G401 (cell line): ENCODE measurements at regions not wholly inside any gene's neighbourhood (a gene's known extent, or its start where the extent isn't known, plus 50 kb on each side); places are given as distances from the start of the nearest gene placed in this dataset.
"Not testable (repeated sequence)": the region's sequence is repeated elsewhere in the genome, so short reads cannot be mapped to it uniquely, and the experiment has no call there.

Source experiments
- DNase-seq: peaks from one replicate; pipeline ENCODE4 v3.0.0-alpha.2; 2015; ENCODE audit warnings: low spot score
- in situ Hi-C: cut with HindIII; loops from 2 replicates; pipeline ENCODE4 v1.10.0; 2016; ENCODE audit warnings: low sequenced_read_pairs, mixed read lengths

GRCh38 chr12:31162896-31163560 is 89.4 kb downstream of the DDX11 start:
- in situ Hi-C loops, DNase-seq: not testable (repeated sequence)

- in situ Hi-C loops, DNase-seq: not testable (repeated sequence)
Observed at GRCh38 chr12:31174293-31174692, 100.6 kb downstream of the DDX11 start.

GRCh38 chr12:31177514-31177913 is 103.9 kb downstream of the DDX11 start:
- in situ Hi-C loops, DNase-seq: not testable (repeated sequence)

GRCh38 chr12:31178875-31179274 is 105.2 kb downstream of the DDX11 start:
- in situ Hi-C loops, DNase-seq: not testable (repeated sequence)

- in situ Hi-C loops, DNase-seq: not testable (repeated sequence)
Observed at GRCh38 chr12:31179627-31180237, 106.1 kb downstream of the DDX11 start.

GRCh38 chr12:31182571-31182970 is 108.9 kb downstream of the DDX11 start:
- in situ Hi-C loops, DNase-seq: not testable (repeated sequence)

GRCh38 chr12:31183107-31183506 is 109.4 kb downstream of the DDX11 start:
- in situ Hi-C loops, DNase-seq: not testable (repeated sequence)

- DNase-seq, in situ Hi-C loops: not testable (repeated sequence)
Observed at GRCh38 chr12:31183899-31184298, 110.2 kb downstream of the DDX11 start.

- DNase-seq, in situ Hi-C loops: not testable (repeated sequence)
Observed at GRCh38 chr12:31184667-31185066, 111.0 kb downstream of the DDX11 start.

- DNase-seq, in situ Hi-C loops: not testable (repeated sequence)
Observed at GRCh38 chr12:31192689-31193088, 119.0 kb downstream of the DDX11 start.

GRCh38 chr12:31195620-31196019 is 122.0 kb downstream of the DDX11 start:
- DNase-seq, in situ Hi-C loops: not testable (repeated sequence)

GRCh38 chr12:31199476-31199875 is 125.8 kb downstream of the DDX11 start:
- in situ Hi-C loops, DNase-seq: not testable (repeated sequence)

- no peak for DNase-seq
- in situ Hi-C loops, result no loop called here
Observed at GRCh38 chr12:31201382-31201781, 124.6 kb downstream of the SINHCAF start.

GRCh38 chr12:31203261-31203660 is 122.7 kb downstream of the SINHCAF start:
- DNase-seq, result no peak
- in situ Hi-C loops, result no loop called here

- in situ Hi-C loops, result no loop called here
- no peak for DNase-seq
Observed at GRCh38 chr12:31205054-31205453, 120.9 kb downstream of the SINHCAF start.

- no peak for DNase-seq
- in situ Hi-C loops, result no loop called here
Observed at GRCh38 chr12:31206038-31206670, 119.8 kb downstream of the SINHCAF start.

- no peak for DNase-seq
- in situ Hi-C loops, result no loop called here
Observed at GRCh38 chr12:31207799-31208465, 118.0 kb downstream of the SINHCAF start.

- DNase-seq, result no peak
- in situ Hi-C loops, result no loop called here
Observed at GRCh38 chr12:31210104-31210503, 115.8 kb downstream of the SINHCAF start.

- DNase-seq, result no peak
- in situ Hi-C loops, result no loop called here
Observed at GRCh38 chr12:31210541-31210940, 115.4 kb downstream of the SINHCAF start.
